SK-N-SH (cell line): ENCODE measurements at regions not wholly inside any gene's neighbourhood (a gene's known extent, or its start where the extent isn't known, plus 50 kb on each side); places are given as distances from the start of the nearest gene placed in this dataset.

ENCODE experiments used
- EP300 ChIP-seq, 2 experiments: IDR thresholded peaks; 2 replicates each; pipeline versions ENCODE4 v1.4.0 to v1.6.1; 2012; ENCODE audit warnings: borderline replicate concordance in 1 of 2, low read depth in 1 of 2, low read length in 1 of 2
- EZH2phosphoT487 ChIP-seq: fragments of 200-600 bp; sonication (generic); IDR thresholded peaks from 2 replicates; pipeline ENCODE4 v1.6.1; 2017; ENCODE audit warnings: low read depth, mixed run types, mild to moderate bottlenecking, antibody characterized with exemption, moderate library complexity, borderline replicate concordance
- RFX5 ChIP-seq: IDR thresholded peaks from 2 replicates; pipeline ENCODE4 v1.6.1; 2012; ENCODE audit warnings: mild to moderate bottlenecking, improper control_type of control experiment, low read length
- RXRA ChIP-seq: IDR thresholded peaks from 2 replicates; pipeline ENCODE4 v1.4.0; 2012; ENCODE audit warnings: low read depth, mild to moderate bottlenecking, borderline replicate concordance
- SMC3 ChIP-seq: IDR thresholded peaks from 2 replicates; pipeline ENCODE4 v1.6.1; 2012; ENCODE audit warnings: low read depth, low read length, improper control_type of control experiment
- TCF12 ChIP-seq: IDR thresholded peaks from 2 replicates; pipeline ENCODE4 v1.4.0; 2012
- TEAD4 ChIP-seq: IDR thresholded peaks from 2 replicates; pipeline ENCODE4 v1.4.0; 2012; ENCODE audit warnings: mild to moderate bottlenecking, borderline replicate concordance; ENCODE audit not compliant: insufficient read depth
- TF ChIP-seq, protein P1 (sequence below): fragments of 200-600 bp; sonication (generic); IDR thresholded peaks from 2 replicates; pipeline ENCODE4 v1.6.1; 2017; ENCODE audit warnings: antibody characterized with exemption, mild to moderate bottlenecking, moderate library complexity

- TF ChIP-seq SMC3 = no peak
- TF ChIP-seq, protein P1, sequence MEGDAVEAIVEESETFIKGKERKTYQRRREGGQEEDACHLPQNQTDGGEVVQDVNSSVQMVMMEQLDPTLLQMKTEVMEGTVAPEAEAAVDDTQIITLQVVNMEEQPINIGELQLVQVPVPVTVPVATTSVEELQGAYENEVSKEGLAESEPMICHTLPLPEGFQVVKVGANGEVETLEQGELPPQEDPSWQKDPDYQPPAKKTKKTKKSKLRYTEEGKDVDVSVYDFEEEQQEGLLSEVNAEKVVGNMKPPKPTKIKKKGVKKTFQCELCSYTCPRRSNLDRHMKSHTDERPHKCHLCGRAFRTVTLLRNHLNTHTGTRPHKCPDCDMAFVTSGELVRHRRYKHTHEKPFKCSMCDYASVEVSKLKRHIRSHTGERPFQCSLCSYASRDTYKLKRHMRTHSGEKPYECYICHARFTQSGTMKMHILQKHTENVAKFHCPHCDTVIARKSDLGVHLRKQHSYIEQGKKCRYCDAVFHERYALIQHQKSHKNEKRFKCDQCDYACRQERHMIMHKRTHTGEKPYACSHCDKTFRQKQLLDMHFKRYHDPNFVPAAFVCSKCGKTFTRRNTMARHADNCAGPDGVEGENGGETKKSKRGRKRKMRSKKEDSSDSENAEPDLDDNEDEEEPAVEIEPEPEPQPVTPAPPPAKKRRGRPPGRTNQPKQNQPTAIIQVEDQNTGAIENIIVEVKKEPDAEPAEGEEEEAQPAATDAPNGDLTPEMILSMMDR = no peak
- no peak for TF ChIP-seq TCF12
- TF ChIP-seq EP300 (IDR thresholded peaks at IDR 0.05; ENCODE audit: borderline replicate concordance in 1 of 2, low read depth in 1 of 2, low read length in 1 of 2) = no peak
- no peak for TF ChIP-seq RFX5
- TF ChIP-seq TEAD4 = no peak
- TF ChIP-seq RXRA = no peak
- TF ChIP-seq EZH2phosphoT487 = no peak
These were observed 120.5 kb upstream of the IRX4 start for GRCh38 chr5:2003206-2003605.
